ENCODE measurements at regions not wholly inside any gene's neighbourhood (a gene's known extent, or its start where the extent isn't known, plus 50 kb on each side); places are given as distances from the start of the nearest gene placed in this dataset.

- TF ChIP-seq, protein P1, sequence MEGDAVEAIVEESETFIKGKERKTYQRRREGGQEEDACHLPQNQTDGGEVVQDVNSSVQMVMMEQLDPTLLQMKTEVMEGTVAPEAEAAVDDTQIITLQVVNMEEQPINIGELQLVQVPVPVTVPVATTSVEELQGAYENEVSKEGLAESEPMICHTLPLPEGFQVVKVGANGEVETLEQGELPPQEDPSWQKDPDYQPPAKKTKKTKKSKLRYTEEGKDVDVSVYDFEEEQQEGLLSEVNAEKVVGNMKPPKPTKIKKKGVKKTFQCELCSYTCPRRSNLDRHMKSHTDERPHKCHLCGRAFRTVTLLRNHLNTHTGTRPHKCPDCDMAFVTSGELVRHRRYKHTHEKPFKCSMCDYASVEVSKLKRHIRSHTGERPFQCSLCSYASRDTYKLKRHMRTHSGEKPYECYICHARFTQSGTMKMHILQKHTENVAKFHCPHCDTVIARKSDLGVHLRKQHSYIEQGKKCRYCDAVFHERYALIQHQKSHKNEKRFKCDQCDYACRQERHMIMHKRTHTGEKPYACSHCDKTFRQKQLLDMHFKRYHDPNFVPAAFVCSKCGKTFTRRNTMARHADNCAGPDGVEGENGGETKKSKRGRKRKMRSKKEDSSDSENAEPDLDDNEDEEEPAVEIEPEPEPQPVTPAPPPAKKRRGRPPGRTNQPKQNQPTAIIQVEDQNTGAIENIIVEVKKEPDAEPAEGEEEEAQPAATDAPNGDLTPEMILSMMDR (IDR thresholded peaks at IDR 0.05): no peak
- TF ChIP-seq POLR2AphosphoS5 (IDR thresholded peaks at IDR 0.05) (no peak), POLR2A (IDR thresholded peaks at IDR 0.05; ENCODE audit: low read depth) (no peak), EP300 (IDR thresholded peaks at IDR 0.05) (no peak)
Measured at GRCh38 chr12:70080566-70080965, 162.7 kb upstream of the CNOT2 start.
